OCI-LY1 (cell line): ENCODE measurements at regions not wholly inside any gene's neighbourhood (a gene's known extent, or its start where the extent isn't known, plus 50 kb on each side); places are given as distances from the start of the nearest gene placed in this dataset.

Experiments
- H2AFZ ChIP-seq: fragments of 200-600 bp; sonication (generic), shearing (Covaris generic); 2 replicates; pipeline ENCODE4 v1.6.0; 2014; ENCODE audit warnings: antibody characterized with exemption, mild to moderate bottlenecking, low read length
- H3F3A ChIP-seq: fragments of 200-600 bp; sonication (generic), shearing (Covaris generic); 2 replicates; pipeline ENCODE4 v1.6.0; 2014; ENCODE audit warnings: mild to moderate bottlenecking, antibody characterized with exemption, low read length, moderate library complexity; ENCODE audit not compliant: insufficient read depth
- H3K27ac ChIP-seq: fragments of 200-600 bp; sonication (generic); 2 replicates; pipeline ENCODE4 v1.5.1; 2014; ENCODE audit warnings: low read length, mixed run types, mild to moderate bottlenecking, low read depth; ENCODE audit not compliant: poor library complexity, severe bottlenecking
- H3K27me3 ChIP-seq: fragments of 200-600 bp; sonication (generic); 2 replicates; pipeline ENCODE4 v1.6.0; 2014; ENCODE audit warnings: antibody characterized with exemption, mild to moderate bottlenecking, low read length, moderate library complexity; ENCODE audit not compliant: insufficient read depth
- H3K36me3 ChIP-seq: fragments of 200-600 bp; sonication (generic); 2 replicates; pipeline ENCODE4 v1.6.1; 2014; ENCODE audit warnings: mild to moderate bottlenecking, antibody characterized with exemption, low read length, moderate library complexity, mixed read lengths; ENCODE audit not compliant: insufficient read depth
- H3K4me1 ChIP-seq: fragments of 200-600 bp; sonication (generic); 2 replicates; pipeline ENCODE4 v1.5.1; 2014; ENCODE audit warnings: mild to moderate bottlenecking, low read length, moderate library complexity; ENCODE audit not compliant: insufficient read depth, severe bottlenecking
- H3K4me2 ChIP-seq: fragments of 200-600 bp; sonication (generic), shearing (Covaris generic); 2 replicates; pipeline ENCODE4 v1.6.1; 2014; ENCODE audit warnings: low read length
- H3K4me3 ChIP-seq: fragments of 200-600 bp; sonication (generic); 2 replicates; pipeline ENCODE4 v1.5.1; 2014; ENCODE audit warnings: low read length, low read depth, mild to moderate bottlenecking, mixed read lengths; ENCODE audit not compliant: poor library complexity, severe bottlenecking
- H3K79me2 ChIP-seq: fragments of 200-600 bp; shearing (Covaris generic); 2 replicates; pipeline ENCODE4 v1.6.1; 2016; ENCODE audit warnings: mixed run types, low read length, mixed read lengths; ENCODE audit not compliant: insufficient read depth
- H3K9ac ChIP-seq: fragments of 200-600 bp; sonication (generic), shearing (Covaris generic); 2 replicates; pipeline ENCODE4 v1.6.1; 2014; ENCODE audit warnings: mild to moderate bottlenecking, low read length, mixed read lengths
- H3K9me2 ChIP-seq: fragments of 200-600 bp; sonication (generic), shearing (Covaris generic); 2 replicates; pipeline ENCODE4 v1.6.1; 2014; ENCODE audit warnings: low read depth, mild to moderate bottlenecking, low read length, mixed read lengths
- H3K9me3 ChIP-seq: fragments of 200-600 bp; shearing (Covaris generic); 2 replicates; pipeline ENCODE4 v1.6.1; 2014; ENCODE audit warnings: low read length, mixed read lengths
- H4K20me1 ChIP-seq: fragments of 200-600 bp; sonication (generic), shearing (Covaris generic); 2 replicates; pipeline ENCODE4 v1.6.0; 2016; ENCODE audit warnings: mild to moderate bottlenecking, low read length; ENCODE audit not compliant: insufficient read depth
- EZH2 ChIP-seq: fragments of 200-600 bp; sonication (generic), shearing (Covaris generic); IDR thresholded peaks from 2 replicates; pipeline ENCODE4 v1.8.0; 2017; ENCODE audit warnings: borderline replicate concordance, mixed run types, mild to moderate bottlenecking, antibody characterized with exemption, low read length, moderate library complexity, mixed read lengths
- TF ChIP-seq, protein P1 (sequence below): fragments of 200-600 bp; sonication (generic), shearing (Covaris generic); IDR thresholded peaks from 2 replicates; pipeline ENCODE4 v1.5.1; 2017; ENCODE audit warnings: mild to moderate bottlenecking, antibody characterized with exemption, low read length, moderate library complexity, mixed read lengths

DNA sequence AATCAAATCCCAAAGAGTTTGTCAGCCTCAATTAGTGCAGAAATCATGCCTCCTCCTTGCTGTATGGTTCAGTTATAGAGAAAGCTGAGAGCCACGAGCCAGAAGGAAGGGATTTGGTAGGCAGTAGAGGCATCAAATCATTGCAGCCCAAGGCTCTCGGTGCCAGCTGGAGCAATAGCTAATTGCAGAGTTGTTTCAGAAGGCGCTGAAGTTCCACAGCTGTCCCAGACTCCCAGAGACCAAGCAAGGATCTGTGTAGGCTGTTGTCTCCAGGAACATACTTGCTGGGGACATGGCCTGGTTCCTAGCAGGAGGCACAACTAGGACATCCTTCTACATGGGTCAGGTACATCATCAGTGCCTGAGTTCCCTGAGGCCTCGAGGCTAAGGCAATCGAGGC is 80.4 kb upstream of the WSCD2 start:
- H3K4me1 ChIP-seq: no peaks in the 10 kb centered on the region
- H3K9ac ChIP-seq: no peak overlapping the region
- H3K4me3 ChIP-seq: no peak overlapping the region
- H3K9me2 ChIP-seq: no peaks in the 10 kb centered on the region
- H3F3A ChIP-seq: no peaks in the 10 kb centered on the region
- no peak overlapping the region for H2AFZ ChIP-seq
- no peak overlapping the region for H3K4me2 ChIP-seq
- no peaks in the 10 kb centered on the region for H3K9me3 ChIP-seq
- H3K79me2 ChIP-seq: no peaks in the 10 kb centered on the region
- no peaks in the 10 kb centered on the region for H4K20me1 ChIP-seq
- no peak for TF ChIP-seq EZH2
- TF ChIP-seq, protein P1, sequence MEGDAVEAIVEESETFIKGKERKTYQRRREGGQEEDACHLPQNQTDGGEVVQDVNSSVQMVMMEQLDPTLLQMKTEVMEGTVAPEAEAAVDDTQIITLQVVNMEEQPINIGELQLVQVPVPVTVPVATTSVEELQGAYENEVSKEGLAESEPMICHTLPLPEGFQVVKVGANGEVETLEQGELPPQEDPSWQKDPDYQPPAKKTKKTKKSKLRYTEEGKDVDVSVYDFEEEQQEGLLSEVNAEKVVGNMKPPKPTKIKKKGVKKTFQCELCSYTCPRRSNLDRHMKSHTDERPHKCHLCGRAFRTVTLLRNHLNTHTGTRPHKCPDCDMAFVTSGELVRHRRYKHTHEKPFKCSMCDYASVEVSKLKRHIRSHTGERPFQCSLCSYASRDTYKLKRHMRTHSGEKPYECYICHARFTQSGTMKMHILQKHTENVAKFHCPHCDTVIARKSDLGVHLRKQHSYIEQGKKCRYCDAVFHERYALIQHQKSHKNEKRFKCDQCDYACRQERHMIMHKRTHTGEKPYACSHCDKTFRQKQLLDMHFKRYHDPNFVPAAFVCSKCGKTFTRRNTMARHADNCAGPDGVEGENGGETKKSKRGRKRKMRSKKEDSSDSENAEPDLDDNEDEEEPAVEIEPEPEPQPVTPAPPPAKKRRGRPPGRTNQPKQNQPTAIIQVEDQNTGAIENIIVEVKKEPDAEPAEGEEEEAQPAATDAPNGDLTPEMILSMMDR: no peak
- no peaks in the 10 kb centered on the region for H3K27me3 ChIP-seq
- no peaks in the 10 kb centered on the region for H3K36me3 ChIP-seq
- H3K27ac ChIP-seq: no peak overlapping the region

DNA sequence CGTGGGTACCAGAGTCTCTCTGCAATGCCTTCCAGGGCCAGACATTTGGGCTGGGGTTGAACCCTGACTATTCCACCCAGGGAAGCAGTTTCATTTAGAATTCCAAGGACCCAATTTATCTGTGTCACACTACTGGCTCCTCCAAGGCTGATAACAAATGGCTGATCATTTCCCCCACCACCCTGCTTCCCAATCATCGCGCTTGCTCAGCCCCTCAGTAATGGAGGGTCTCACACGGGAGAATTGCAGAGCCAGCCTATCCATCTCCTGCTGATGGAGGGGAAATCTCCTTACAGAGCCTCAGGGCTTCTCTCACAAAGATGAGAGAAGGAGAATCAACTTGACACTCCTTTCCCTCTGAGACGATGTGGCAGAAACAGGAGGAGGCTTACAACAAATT is 78.4 kb upstream of the WSCD2 start:
- Histone ChIP-seq H3K27me3 (no peaks in the 10 kb centered on the region), H3K27ac (no peak overlapping the region), H3K79me2 (no peaks in the 10 kb centered on the region), H3K9me3 (no peaks in the 10 kb centered on the region), H3K4me1 (no peaks in the 10 kb centered on the region), H4K20me1 (no peaks in the 10 kb centered on the region), H3K4me2 (no peak overlapping the region), H3K4me3 (no peak overlapping the region), H3K36me3 (no peaks in the 10 kb centered on the region), H2AFZ (no peak overlapping the region), H3F3A (no peaks in the 10 kb centered on the region), H3K9me2 (no peaks in the 10 kb centered on the region), H3K9ac (no peak overlapping the region)
- TF ChIP-seq, protein P1: no peak
- TF ChIP-seq EZH2: no peak

DNA sequence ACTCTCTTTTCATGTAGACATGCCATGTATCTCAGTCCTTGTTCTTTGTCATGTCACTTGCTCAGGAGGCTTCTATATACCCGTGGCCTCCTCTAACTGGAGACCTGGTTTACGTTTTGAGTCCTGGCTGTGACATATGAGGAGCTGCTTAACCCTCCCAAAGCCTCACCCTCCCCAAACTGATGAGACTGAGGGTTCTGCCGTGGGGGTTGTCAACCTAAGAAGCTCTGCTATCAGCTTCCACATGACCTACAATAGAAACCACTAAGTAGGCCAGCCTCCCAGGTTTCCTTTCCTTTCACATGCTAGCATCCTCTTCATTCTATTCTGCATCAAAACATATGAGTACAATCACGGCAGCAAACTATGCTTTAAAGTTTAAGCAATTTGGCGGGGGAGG is 76.8 kb upstream of the WSCD2 start:
- Histone ChIP-seq H3K27ac (no peak overlapping the region), H3K27me3 (no peaks in the 10 kb centered on the region), H3K36me3 (no peaks in the 10 kb centered on the region), H4K20me1 (no peaks in the 10 kb centered on the region), H3K79me2 (no peaks in the 10 kb centered on the region), H3K4me1 (no peaks in the 10 kb centered on the region), H3K9ac (no peak overlapping the region), H3K9me2 (no peaks in the 10 kb centered on the region), H2AFZ (no peak overlapping the region), H3K4me3 (no peak overlapping the region), H3F3A (no peaks in the 10 kb centered on the region), H3K4me2 (no peak overlapping the region), H3K9me3 (no peaks in the 10 kb centered on the region)
- no peak for TF ChIP-seq EZH2
- TF ChIP-seq, protein P1: no peak
